ENCODE measurements at regions not wholly inside any gene's neighbourhood (a gene's known extent, or its start where the extent isn't known, plus 50 kb on each side); places are given as distances from the start of the nearest gene placed in this dataset.
"Not testable (repeated sequence)": the region's sequence is repeated elsewhere in the genome, so short reads cannot be mapped to it uniquely, and the experiment has no call there.

GRCh38 chr16:64083428-64084129 is 1038.3 kb downstream of the CDH11 start:
- no peaks in the 10 kb centered on the region for H3K4me1 ChIP-seq
- no peak overlapping the region for H3K27ac ChIP-seq
- intact Hi-C loops (cut with DNase I) = no loop called here
- H3K9me3 ChIP-seq = no peaks in the 10 kb centered on the region
- no peaks in the 10 kb centered on the region for H3K27me3 ChIP-seq
- no peaks in the 10 kb centered on the region for H3K36me3 ChIP-seq
- H3K4me3 ChIP-seq = no peak overlapping the region
- 86 to 89% methylated on average over 4 of the region's 4 CpGs for WGBS, 2 donors
- no peak for TF ChIP-seq POLR2AphosphoS5 (IDR thresholded peaks at IDR 0.05)
- no peak for TF ChIP-seq POLR2A (IDR thresholded peaks at IDR 0.05)
- TF ChIP-seq EP300 (IDR thresholded peaks at IDR 0.05) = no peak
- TF ChIP-seq, protein P1, sequence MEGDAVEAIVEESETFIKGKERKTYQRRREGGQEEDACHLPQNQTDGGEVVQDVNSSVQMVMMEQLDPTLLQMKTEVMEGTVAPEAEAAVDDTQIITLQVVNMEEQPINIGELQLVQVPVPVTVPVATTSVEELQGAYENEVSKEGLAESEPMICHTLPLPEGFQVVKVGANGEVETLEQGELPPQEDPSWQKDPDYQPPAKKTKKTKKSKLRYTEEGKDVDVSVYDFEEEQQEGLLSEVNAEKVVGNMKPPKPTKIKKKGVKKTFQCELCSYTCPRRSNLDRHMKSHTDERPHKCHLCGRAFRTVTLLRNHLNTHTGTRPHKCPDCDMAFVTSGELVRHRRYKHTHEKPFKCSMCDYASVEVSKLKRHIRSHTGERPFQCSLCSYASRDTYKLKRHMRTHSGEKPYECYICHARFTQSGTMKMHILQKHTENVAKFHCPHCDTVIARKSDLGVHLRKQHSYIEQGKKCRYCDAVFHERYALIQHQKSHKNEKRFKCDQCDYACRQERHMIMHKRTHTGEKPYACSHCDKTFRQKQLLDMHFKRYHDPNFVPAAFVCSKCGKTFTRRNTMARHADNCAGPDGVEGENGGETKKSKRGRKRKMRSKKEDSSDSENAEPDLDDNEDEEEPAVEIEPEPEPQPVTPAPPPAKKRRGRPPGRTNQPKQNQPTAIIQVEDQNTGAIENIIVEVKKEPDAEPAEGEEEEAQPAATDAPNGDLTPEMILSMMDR (IDR thresholded peaks at IDR 0.05) = no peak
- DNase-seq = no peak

DNA sequence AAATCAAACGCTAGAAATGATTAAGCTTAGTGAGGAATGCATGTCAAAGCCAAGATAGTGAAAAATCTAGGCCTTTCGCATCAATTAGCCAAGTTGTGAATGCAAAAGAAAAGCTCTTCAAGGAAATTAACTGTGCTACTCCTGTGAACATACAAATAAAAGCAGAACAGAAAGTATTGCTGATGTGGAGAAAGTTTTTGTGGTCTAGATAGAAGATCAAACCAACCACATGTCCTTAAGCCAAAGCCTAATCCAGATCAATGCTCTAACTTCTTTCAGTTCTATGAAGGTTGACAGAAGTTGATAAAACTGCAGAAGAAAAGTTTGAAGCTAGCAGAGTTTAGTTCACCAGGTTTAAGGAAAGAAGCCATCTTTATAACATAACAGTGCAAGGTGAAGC is 1044.6 kb downstream of the CDH11 start:
- H3K9me3 ChIP-seq = no peaks in the 10 kb centered on the region
- no peak for DNase-seq
- TF ChIP-seq EP300 (IDR thresholded peaks at IDR 0.05) (no peak), POLR2A (IDR thresholded peaks at IDR 0.05) (no peak), POLR2AphosphoS5 (IDR thresholded peaks at IDR 0.05) (no peak)
- TF ChIP-seq, protein P1 (IDR thresholded peaks at IDR 0.05) = no peak
- WGBS, 2 donors = 88 to 90% methylated on average over 2 of the region's 2 CpGs
- no peaks in the 10 kb centered on the region for H3K4me1 ChIP-seq
- no peaks in the 10 kb centered on the region for H3K27me3 ChIP-seq
- intact Hi-C loops (cut with DNase I) = no loop called here
- H3K27ac ChIP-seq = no peak overlapping the region
- no peak overlapping the region for H3K4me3 ChIP-seq
- H3K36me3 ChIP-seq = no peaks in the 10 kb centered on the region

GRCh38 chr16:64074706-64075105 is 1047.2 kb downstream of the CDH11 start:
- WGBS, 2 donors = 65 to 72% methylated on average over 3 of the region's 3 CpGs
- no peaks in the 10 kb centered on the region for H3K27me3 ChIP-seq
- H3K9me3 ChIP-seq = no peaks in the 10 kb centered on the region
- DNase-seq = no peak
- H3K36me3 ChIP-seq = no peaks in the 10 kb centered on the region
- intact Hi-C loops (cut with DNase I) = no loop called here
- H3K4me1 ChIP-seq = no peaks in the 10 kb centered on the region
- no peak overlapping the region for H3K4me3 ChIP-seq
- TF ChIP-seq, protein P1 (IDR thresholded peaks at IDR 0.05) = no peak
- TF ChIP-seq EP300 (IDR thresholded peaks at IDR 0.05) (no peak), POLR2AphosphoS5 (IDR thresholded peaks at IDR 0.05) (no peak), POLR2A (IDR thresholded peaks at IDR 0.05) (no peak)
- H3K27ac ChIP-seq = no peak overlapping the region

- 95% methylated on average over 34 of the region's 34 CpGs for WGBS, 2 donors
Observed at GRCh38 chr16:64072131-64072730, 1049.6 kb downstream of the CDH11 start.

DNA sequence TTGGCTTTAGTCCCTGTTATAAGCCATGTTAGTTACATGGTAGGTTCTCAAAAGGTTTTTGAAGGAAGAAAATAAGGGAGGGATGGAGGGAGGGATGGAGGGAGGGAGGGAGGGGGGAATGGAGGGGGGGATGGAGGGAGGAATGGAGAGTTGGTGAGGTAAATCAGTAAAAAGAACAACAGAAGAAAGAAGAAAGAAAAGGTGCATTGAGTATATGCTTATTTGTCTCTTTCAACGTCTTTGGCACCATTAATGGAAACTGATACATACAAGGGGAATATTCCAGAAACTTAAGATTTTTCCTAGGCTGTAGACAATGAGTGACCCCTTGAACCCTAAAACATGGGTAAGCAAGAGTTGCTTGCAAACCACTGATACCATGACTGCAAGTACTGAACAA is 1056.3 kb downstream of the CDH11 start:
- no peaks in the 10 kb centered on the region for H3K36me3 ChIP-seq
- intact Hi-C loops (cut with DNase I) = no loop called here
- H3K9me3 ChIP-seq = peaks cover 0 to 4% (median 0%) of the 10 kb centered on the region in 4 donors
- TF ChIP-seq, protein P1 (IDR thresholded peaks at IDR 0.05) = no peak
- TF ChIP-seq POLR2A (IDR thresholded peaks at IDR 0.05) (no peak), EP300 (IDR thresholded peaks at IDR 0.05) (no peak), POLR2AphosphoS5 (IDR thresholded peaks at IDR 0.05) (no peak)
- no peak for DNase-seq
- no peak overlapping the region for H3K4me3 ChIP-seq
- H3K4me1 ChIP-seq = peaks cover 0 to 7% (median 0%) of the 10 kb centered on the region in 4 donors
- 65 to 75% methylated on average over 1 of the region's 1 CpG for WGBS, 2 donors
- no peaks in the 10 kb centered on the region for H3K27me3 ChIP-seq
- no peak overlapping the region for H3K27ac ChIP-seq

More at GRCh38 chr16:64072131-64072730, 1049.6 kb downstream of the CDH11 start:
- H3K27ac ChIP-seq; H3K36me3 ChIP-seq; H3K4me1 ChIP-seq; H3K4me3 ChIP-seq; H3K9me3 ChIP-seq; intact Hi-C loops (cut with DNase I); DNase-seq; H3K27me3 ChIP-seq: not testable (repeated sequence)
